Gastroesophageal sphincter (tissue), 4 donors: ENCODE measurements at regions not wholly inside any gene's neighbourhood (a gene's known extent, or its start where the extent isn't known, plus 50 kb on each side); places are given as distances from the start of the nearest gene placed in this dataset.
A peak's percentile ranks its signal among the peaks of the same experiment; 100 is the strongest.

Experiments used
- ATAC-seq: fragments of 150-250 bp; one replicate; pipeline ENCODE4 v1.9.1; 2016; ENCODE audit warnings: mild to moderate bottlenecking, moderate library complexity
- H3K27ac ChIP-seq, 4 donors: fragments of 200-600 bp; sonication (generic) in 3 of 4; 1 replicate in 3 of 4; 2 replicates in 1 of 4; pipeline ENCODE4 v1.5.1; 2016 to 2019
- H3K27me3 ChIP-seq: fragments of 200-600 bp; sonication (generic); one replicate; pipeline ENCODE4 v1.5.1; 2019
- H3K36me3 ChIP-seq, 2 donors: fragments of 200-600 bp; sonication (generic); one replicate each; pipeline ENCODE4 v1.5.1; 2019; ENCODE audit warnings: control low read depth in 1 of 2
- H3K4me1 ChIP-seq, 3 donors: fragments of 200-600 bp; sonication (generic); 1 replicate in 2 of 3; 2 replicates in 1 of 3; pipeline ENCODE4 v1.5.1; 2016 to 2019; ENCODE audit warnings: control low read depth in 2 of 3
- H3K4me3 ChIP-seq, 2 donors: fragments of 200-600 bp; sonication (generic); one replicate each; pipeline ENCODE4 v1.5.1; 2019; ENCODE audit warnings: mild to moderate bottlenecking in 1 of 2, moderate library complexity in 1 of 2
- H3K9me3 ChIP-seq, 3 donors: fragments of 200-600 bp; sonication (generic); one replicate each; pipeline ENCODE4 v1.5.1; 2017 to 2019; ENCODE audit warnings: control low read depth in 2 of 3
- EP300 ChIP-seq: sonication (generic); formaldehyde crosslinking; IDR thresholded peaks from one replicate; pipeline ENCODE4 v1.6.1; 2017; ENCODE audit warnings: antibody characterized with exemption, mild to moderate bottlenecking
- POLR2A ChIP-seq, 2 donors: fragments of 450-650 bp; IDR thresholded peaks; one replicate each; pipeline ENCODE4 v1.6.1; 2017; ENCODE audit warnings: antibody characterized with exemption in 2 of 2, mild to moderate bottlenecking in 2 of 2, moderate library complexity in 1 of 2
- POLR2AphosphoS5 ChIP-seq: sonication (generic); formaldehyde crosslinking; IDR thresholded peaks from one replicate; pipeline ENCODE4 v1.6.1; 2017; ENCODE audit warnings: antibody characterized with exemption
- WGBS, 2 donors: methylation state at CpG; one replicate each; pipeline ENCODE4 v1.1.5; 2018; ENCODE audit warnings: low coverage in 1 of 2; 5-methylcytosine and 5-hydroxymethylcytosine counted together
- TF ChIP-seq, protein P1 (sequence below), 4 experiments: fragments of 200-600 bp in 2 of 4; fragments of 450-650 bp in 2 of 4; sonication (generic) in 1 of 4; IDR thresholded peaks; one replicate each; pipeline ENCODE4 v1.5.1; 2017 to 2019; ENCODE audit warnings: antibody characterized with exemption in 4 of 4, mild to moderate bottlenecking in 2 of 4, moderate library complexity in 2 of 4

DNA sequence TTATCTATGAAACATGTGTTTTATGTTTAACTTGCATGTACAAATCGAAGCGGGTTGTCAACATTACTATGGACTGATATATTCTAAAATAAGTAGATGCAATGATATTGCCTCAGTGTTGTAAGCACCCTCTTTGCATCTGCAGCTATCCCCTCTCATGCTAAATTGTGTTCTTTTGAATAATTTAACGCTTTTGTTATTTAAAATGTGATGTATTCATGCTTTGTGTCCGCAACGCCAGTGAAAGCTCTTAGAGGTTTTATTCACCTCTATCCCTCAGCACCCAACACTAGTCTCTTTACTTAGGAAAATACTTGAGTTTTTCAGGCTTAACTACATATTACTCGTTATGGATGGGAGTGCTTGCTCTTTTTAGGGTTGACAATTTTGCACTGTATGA lies 173.7 kb upstream of the ID4 start:
- Histone ChIP-seq H3K4me1 (peaks cover 0 to 31% (median 0%) of the 10 kb centered on the region in 3 donors), H3K36me3 (no peaks in the 10 kb centered on the region), H3K27ac (no peak overlapping the region), H3K27me3 (no peaks in the 10 kb centered on the region), H3K9me3 (no peaks in the 10 kb centered on the region), H3K4me3 (no peak overlapping the region)
- no peak for ATAC-seq
- 63 to 84% methylated on average over 3 to 6 of the region's 6 CpGs for WGBS, 2 donors
- TF ChIP-seq POLR2AphosphoS5 (no peak), POLR2A (IDR thresholded peaks at IDR 0.05) (no peak)
- TF ChIP-seq, protein P1, sequence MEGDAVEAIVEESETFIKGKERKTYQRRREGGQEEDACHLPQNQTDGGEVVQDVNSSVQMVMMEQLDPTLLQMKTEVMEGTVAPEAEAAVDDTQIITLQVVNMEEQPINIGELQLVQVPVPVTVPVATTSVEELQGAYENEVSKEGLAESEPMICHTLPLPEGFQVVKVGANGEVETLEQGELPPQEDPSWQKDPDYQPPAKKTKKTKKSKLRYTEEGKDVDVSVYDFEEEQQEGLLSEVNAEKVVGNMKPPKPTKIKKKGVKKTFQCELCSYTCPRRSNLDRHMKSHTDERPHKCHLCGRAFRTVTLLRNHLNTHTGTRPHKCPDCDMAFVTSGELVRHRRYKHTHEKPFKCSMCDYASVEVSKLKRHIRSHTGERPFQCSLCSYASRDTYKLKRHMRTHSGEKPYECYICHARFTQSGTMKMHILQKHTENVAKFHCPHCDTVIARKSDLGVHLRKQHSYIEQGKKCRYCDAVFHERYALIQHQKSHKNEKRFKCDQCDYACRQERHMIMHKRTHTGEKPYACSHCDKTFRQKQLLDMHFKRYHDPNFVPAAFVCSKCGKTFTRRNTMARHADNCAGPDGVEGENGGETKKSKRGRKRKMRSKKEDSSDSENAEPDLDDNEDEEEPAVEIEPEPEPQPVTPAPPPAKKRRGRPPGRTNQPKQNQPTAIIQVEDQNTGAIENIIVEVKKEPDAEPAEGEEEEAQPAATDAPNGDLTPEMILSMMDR (IDR thresholded peaks at IDR 0.05): no peak

GRCh38 chr6:19664050-19664449 lies 173.1 kb upstream of the ID4 start:
- ATAC-seq: no peak
- Histone ChIP-seq H3K4me1 (peaks cover 0 to 29% (median 1%) of the 10 kb centered on the region in 3 donors), H3K27me3 (no peaks in the 10 kb centered on the region), H3K36me3 (no peaks in the 10 kb centered on the region), H3K27ac (no peak overlapping the region), H3K4me3 (no peak overlapping the region), H3K9me3 (no peaks in the 10 kb centered on the region)
- WGBS, 2 donors: 97 to 99% methylated on average over 7 of the region's 7 CpGs
- TF ChIP-seq EP300: no peak
- no peak for TF ChIP-seq POLR2A (IDR thresholded peaks at IDR 0.05)
- TF ChIP-seq POLR2AphosphoS5: no peak
- TF ChIP-seq, protein P1 (IDR thresholded peaks at IDR 0.05): no peak

- Histone ChIP-seq H3K36me3 (no peaks in the 10 kb centered on the region), H3K9me3 (no peaks in the 10 kb centered on the region), H3K4me1 (peaks cover 0 to 29% (median 4%) of the 10 kb centered on the region in 3 donors), H3K27ac (no peak overlapping the region), H3K27me3 (no peaks in the 10 kb centered on the region), H3K4me3 (no peak overlapping the region)
- TF ChIP-seq POLR2AphosphoS5 (no peak), EP300 (no peak), POLR2A (IDR thresholded peaks at IDR 0.05) (no peak)
- TF ChIP-seq, protein P1 (IDR thresholded peaks at IDR 0.05): no peak
- ATAC-seq: no peak
- WGBS, 2 donors: 91 to 97% methylated on average over 2 of the region's 2 CpGs
Observed at GRCh38 chr6:19664878-19665612, 172.1 kb upstream of the ID4 start.

DNA sequence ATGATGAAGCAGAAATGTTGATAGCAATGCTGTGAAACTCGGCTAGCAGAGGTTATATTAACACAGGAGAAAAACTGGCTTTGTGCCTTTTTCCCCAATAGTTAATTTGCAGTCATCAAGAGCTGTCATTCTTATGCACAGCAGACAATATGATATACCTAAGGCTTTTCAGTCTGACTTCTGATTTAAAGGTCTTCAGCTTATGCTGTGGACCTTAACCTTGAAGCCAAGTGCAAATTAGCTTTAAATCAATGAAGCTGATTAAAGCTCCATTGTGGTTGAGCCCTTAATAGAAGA lies 171.6 kb upstream of the ID4 start:
- H3K27ac ChIP-seq: no peak overlapping the region
- no peaks in the 10 kb centered on the region for H3K36me3 ChIP-seq
- 10 to 31% methylated on average over 1 of the region's 1 CpG for WGBS, 2 donors
- no peaks in the 10 kb centered on the region for H3K27me3 ChIP-seq
- H3K4me1 ChIP-seq: peaks cover 0 to 25% (median 4%) of the 10 kb centered on the region in 3 donors
- H3K9me3 ChIP-seq: no peaks in the 10 kb centered on the region
- TF ChIP-seq, protein P1 (IDR thresholded peaks at IDR 0.05): no peak
- TF ChIP-seq POLR2A (IDR thresholded peaks at IDR 0.05) (no peak), POLR2AphosphoS5 (no peak), EP300 (no peak)
- H3K4me3 ChIP-seq: no peak overlapping the region
- ATAC-seq: no peak

GRCh38 chr6:19668710-19669109 lies 168.5 kb upstream of the ID4 start:
- Histone ChIP-seq H3K36me3 (no peaks in the 10 kb centered on the region), H3K4me1 (peaks cover 0 to 25% (median 4%) of the 10 kb centered on the region in 3 donors), H3K27ac (peak overlapping the region in 1 of 4 donors; percentile 20), H3K9me3 (no peaks in the 10 kb centered on the region), H3K27me3 (no peaks in the 10 kb centered on the region), H3K4me3 (no peak overlapping the region)
- TF ChIP-seq EP300 (no peak), POLR2AphosphoS5 (no peak)
- ATAC-seq: no peak
